HCT116 (cell line): ENCODE measurements at regions not wholly inside any gene's neighbourhood (a gene's known extent, or its start where the extent isn't known, plus 50 kb on each side); places are given as distances from the start of the nearest gene placed in this dataset.

Experiments used
- ATAC-seq: fragments of 200-7000 bp; cut with Tn5 transposase; 2 replicates; pipeline ENCODE4 v1.9.1; 2020; ENCODE audit warnings: mild to moderate bottlenecking, moderate library complexity
- BruUV-seq: library from RNA; stranded (reverse); fragments of 400-500 nt; replicated peaks from 2 replicates; lab custom pipeline; 2021; lab: Mats Ljungman, UMichigan
- CTCF ChIA-PET: fragments of 300-600 bp; sonication (Branson Sonifier 250); formaldehyde crosslinking; loops from one replicate; lab custom pipeline; 2021; ENCODE audit warnings: antibody characterized with exemption; lab: Charles Lee
- POLR2A ChIA-PET: fragments of 300-600, 350-600 bp; sonication (Branson Sonifier 250); formaldehyde crosslinking; loops from one replicate; lab custom pipeline; 2021; ENCODE audit warnings: antibody characterized with exemption; lab: Charles Lee
- RAD21 ChIA-PET, 2 experiments: fragments of 300-600 bp; sonication (Branson Sonifier 250); formaldehyde crosslinking; loops; one replicate each; lab custom pipeline; 2023; ENCODE audit warnings: low total read pairs in 2 of 2; ENCODE audit not compliant: uncharacterized antibody in 2 of 2, unreplicated experiment in 2 of 2, low non-redundant PET in 1 of 2; lab: Charles Lee
- DNase-seq: peaks from one replicate; pipeline ENCODE4 v3.0.0-alpha.2; 2010; ENCODE audit warnings: low read depth, low spot score
- H2AFZ ChIP-seq: fragments of 200-600 bp; shearing (Covaris generic), sonication (generic); 2 replicates; pipeline ENCODE4 v1.6.1; 2017; ENCODE audit warnings: low read depth, mixed run types, mixed read lengths, antibody characterized with exemption, low read length; ENCODE audit not compliant: poor library complexity, severe bottlenecking
- H3K27ac ChIP-seq: 2 replicates; pipeline ENCODE4 v1.5.1; 2012; ENCODE audit warnings: low read depth, low read length
- H3K27me3 ChIP-seq: fragments of 200-600 bp; sonication (generic); 2 replicates; pipeline ENCODE4 v1.6.1; 2016; ENCODE audit warnings: mixed run types, low read length, mixed read lengths; ENCODE audit not compliant: insufficient read depth
- H3K36me3 ChIP-seq, 2 experiments: fragments of 200-500 bp in 1 of 2; fragments of 200-600 bp in 1 of 2; sonication (Bioruptor generic) in 1 of 2; sonication (generic) in 1 of 2; 2 replicates each; pipeline versions ENCODE4 v1.5.1 to v1.6.1; 2014 to 2016; ENCODE audit warnings: low read length in 2 of 2, inconsistent platforms in 1 of 2, mixed read lengths in 1 of 2, mixed run types in 1 of 2; ENCODE audit not compliant: insufficient read depth in 2 of 2, control insufficient read depth in 1 of 2
- H3K4me1 ChIP-seq, 2 experiments: fragments of 200-600 bp in 1 of 2; sonication (generic) in 1 of 2; 2 replicates each; pipeline versions ENCODE4 v1.5.1 to v1.6.1; 2012 to 2017; ENCODE audit warnings: low read length in 2 of 2, inconsistent platforms in 1 of 2, mild to moderate bottlenecking in 1 of 2, mixed read lengths in 1 of 2, mixed run types in 1 of 2, moderate library complexity in 1 of 2; ENCODE audit not compliant: insufficient read depth in 2 of 2, control insufficient read depth in 1 of 2
- H3K4me2 ChIP-seq: fragments of 200-600 bp; sonication (generic); 2 replicates; pipeline ENCODE4 v1.6.1; 2017; ENCODE audit warnings: mixed run types, low read length, mixed read lengths
- H3K4me3 ChIP-seq, 2 experiments: fragments of 200-600 bp in 1 of 2; sonication (generic) in 1 of 2; replicated peaks in 1 of 2; 2 replicates each; pipeline ENCODE4 v1.5.1; 2011 to 2016; ENCODE audit warnings: low read length in 2 of 2, control low read depth in 1 of 2, low read depth in 1 of 2, mild to moderate bottlenecking in 1 of 2, mixed read lengths in 1 of 2, mixed run types in 1 of 2
- H3K79me2 ChIP-seq: fragments of 200-600 bp; sonication (generic); 2 replicates; pipeline ENCODE4 v1.6.1; 2017; ENCODE audit warnings: mild to moderate bottlenecking, mixed run types, low read length, moderate library complexity, mixed read lengths; ENCODE audit not compliant: insufficient read depth
- H3K9ac ChIP-seq: fragments of 200-600 bp; sonication (generic); 2 replicates; pipeline ENCODE4 v1.6.1; 2016; ENCODE audit warnings: low read length, mixed read lengths
- H3K9me2 ChIP-seq: fragments of 200-600 bp; sonication (generic), shearing (Covaris generic); 2 replicates; pipeline ENCODE4 v1.6.1; 2017; ENCODE audit warnings: mixed run types, mild to moderate bottlenecking, moderate library complexity; ENCODE audit not compliant: insufficient read depth
- H3K9me3 ChIP-seq, 2 experiments: fragments of 200-500 bp in 1 of 2; fragments of 200-600 bp in 1 of 2; sonication (Bioruptor generic) in 1 of 2; sonication (generic) in 1 of 2; 2 replicates each; pipeline ENCODE4 v1.6.1; 2014 to 2017; ENCODE audit warnings: low read length in 2 of 2, mixed read lengths in 2 of 2, inconsistent platforms in 1 of 2, low read depth in 1 of 2, mild to moderate bottlenecking in 1 of 2, mixed run types in 1 of 2, moderate library complexity in 1 of 2; ENCODE audit not compliant: control insufficient read depth in 1 of 2, insufficient read depth in 1 of 2
- H4K20me1 ChIP-seq: fragments of 200-600 bp; sonication (generic), shearing (Covaris generic); 2 replicates; pipeline ENCODE4 v1.6.1; 2017; ENCODE audit warnings: mixed run types, mild to moderate bottlenecking, moderate library complexity; ENCODE audit not compliant: insufficient read depth
- EGR1 ChIP-seq: IDR thresholded peaks from 2 replicates; pipeline ENCODE4 v1.6.1; 2012; ENCODE audit warnings: low read depth
- EZH2 ChIP-seq: fragments of 200-600 bp; sonication (generic); IDR thresholded peaks from 2 replicates; pipeline ENCODE4 v1.6.1; 2017; ENCODE audit warnings: antibody characterized with exemption, mixed run types
- EZH2phosphoT487 ChIP-seq: fragments of 200-600 bp; IDR thresholded peaks from 2 replicates; pipeline ENCODE4 v1.6.1; 2018; ENCODE audit warnings: antibody characterized with exemption, borderline replicate concordance
- POLR2AphosphoS5 ChIP-seq: IDR thresholded peaks from 2 replicates; pipeline ENCODE4 v1.6.1; 2011; ENCODE audit warnings: mild to moderate bottlenecking, low read depth, low read length, moderate library complexity
- RAD21 ChIP-seq: IDR thresholded peaks from 2 replicates; pipeline ENCODE4 v1.6.1; 2012; ENCODE audit warnings: low read depth, mild to moderate bottlenecking
- SIN3A ChIP-seq: IDR thresholded peaks from 2 replicates; pipeline ENCODE4 v1.6.1; 2012; ENCODE audit warnings: low read depth
- SRF ChIP-seq: IDR thresholded peaks from 2 replicates; pipeline ENCODE4 v1.6.1; 2012; ENCODE audit warnings: low read depth
- intact Hi-C: fragments of 100-400 bp; cut with micrococcal nuclease; formaldehyde crosslinking; loops from 2 replicates; pipeline ENCODE4 v1.10.0; 2022
- TF ChIP-seq, protein P1 (sequence below): IDR thresholded peaks from 2 replicates; pipeline ENCODE4 v1.6.1; 2012
- TF ChIP-seq, protein P2 (sequence below), 3 experiments: fragments of 200-600 bp in 1 of 3; sonication (generic) in 1 of 3; IDR thresholded peaks in 2 of 3; conservative IDR thresholded peaks in 1 of 3; 2 replicates each; pipeline ENCODE4 v1.5.1; 2012 to 2017; ENCODE audit warnings: low read depth in 2 of 3, low read length in 2 of 3, antibody characterized with exemption in 1 of 3, borderline replicate concordance in 1 of 3, control low read depth in 1 of 3, mild to moderate bottlenecking in 1 of 3, mixed read lengths in 1 of 3, mixed run types in 1 of 3, moderate library complexity in 1 of 3; ENCODE audit not compliant: insufficient read depth in 1 of 3
- TF ChIP-seq, protein P3 (sequence below): IDR thresholded peaks from 2 replicates; pipeline ENCODE4 v1.6.1; 2012
- TF ChIP-seq, protein P4 (sequence below): IDR thresholded peaks from 2 replicates; pipeline ENCODE4 v1.6.1; 2012; ENCODE audit warnings: low read depth

DNA sequence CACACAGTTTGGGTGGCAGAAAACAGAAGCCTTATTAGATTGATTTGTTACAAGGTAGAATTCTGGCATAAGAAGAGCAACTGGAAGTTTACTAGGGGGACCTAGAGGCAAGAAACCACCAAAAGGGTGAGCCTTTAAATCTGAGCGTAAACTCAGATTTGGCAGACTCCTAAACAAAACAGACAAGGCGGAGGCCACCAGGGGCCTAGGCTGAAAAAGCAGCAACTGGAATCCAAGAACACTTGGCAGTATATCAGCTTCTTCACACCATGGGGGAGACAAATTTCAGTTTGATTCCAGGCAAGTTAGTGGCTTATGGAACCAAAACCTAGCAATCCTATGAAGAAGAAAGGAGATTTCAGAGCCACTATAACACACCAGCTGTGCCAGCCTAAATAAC is 220.0 kb downstream of the C3orf38 start:
- intact Hi-C loops, result no loop called here

More for the DNA sequence above, 220.0 kb downstream of the C3orf38 start:
- Histone ChIP-seq H3K4me1 (no peaks in the 10 kb centered on the region), H3K27ac (no peak overlapping the region), H2AFZ (no peak overlapping the region), H3K9me2 (no peaks in the 10 kb centered on the region), H3K27me3 (no peaks in the 10 kb centered on the region), H3K9me3 (peaks cover 2 to 9% of the 10 kb centered on the region in 2 experiments; a peak in 2 of 4 replicates), H4K20me1 (no peaks in the 10 kb centered on the region), H3K4me3 (no peak overlapping the region), H3K4me2 (no peak overlapping the region), H3K9ac (no peak overlapping the region), H3K79me2 (no peaks in the 10 kb centered on the region), H3K36me3 (no peaks in the 10 kb centered on the region)
- BruUV-seq, result no TSS peak
- ATAC-seq (no peak), DNase-seq (no peak)
- ChIA-PET POLR2A (no interaction called here), CTCF (no interaction called here), RAD21 (no interaction called here)
- TF ChIP-seq, protein P1, sequence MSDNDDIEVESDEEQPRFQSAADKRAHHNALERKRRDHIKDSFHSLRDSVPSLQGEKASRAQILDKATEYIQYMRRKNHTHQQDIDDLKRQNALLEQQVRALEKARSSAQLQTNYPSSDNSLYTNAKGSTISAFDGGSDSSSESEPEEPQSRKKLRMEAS, result no peak
- TF ChIP-seq EZH2 (no peak), EZH2phosphoT487 (no peak), EGR1 (no peak), SIN3A (no peak), SRF (no peak), RAD21 (no peak), POLR2AphosphoS5 (no peak)
- TF ChIP-seq, protein P2, sequence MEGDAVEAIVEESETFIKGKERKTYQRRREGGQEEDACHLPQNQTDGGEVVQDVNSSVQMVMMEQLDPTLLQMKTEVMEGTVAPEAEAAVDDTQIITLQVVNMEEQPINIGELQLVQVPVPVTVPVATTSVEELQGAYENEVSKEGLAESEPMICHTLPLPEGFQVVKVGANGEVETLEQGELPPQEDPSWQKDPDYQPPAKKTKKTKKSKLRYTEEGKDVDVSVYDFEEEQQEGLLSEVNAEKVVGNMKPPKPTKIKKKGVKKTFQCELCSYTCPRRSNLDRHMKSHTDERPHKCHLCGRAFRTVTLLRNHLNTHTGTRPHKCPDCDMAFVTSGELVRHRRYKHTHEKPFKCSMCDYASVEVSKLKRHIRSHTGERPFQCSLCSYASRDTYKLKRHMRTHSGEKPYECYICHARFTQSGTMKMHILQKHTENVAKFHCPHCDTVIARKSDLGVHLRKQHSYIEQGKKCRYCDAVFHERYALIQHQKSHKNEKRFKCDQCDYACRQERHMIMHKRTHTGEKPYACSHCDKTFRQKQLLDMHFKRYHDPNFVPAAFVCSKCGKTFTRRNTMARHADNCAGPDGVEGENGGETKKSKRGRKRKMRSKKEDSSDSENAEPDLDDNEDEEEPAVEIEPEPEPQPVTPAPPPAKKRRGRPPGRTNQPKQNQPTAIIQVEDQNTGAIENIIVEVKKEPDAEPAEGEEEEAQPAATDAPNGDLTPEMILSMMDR (IDR thresholded peaks at IDR 0.05 in 2 of 3, conservative IDR thresholded peaks at IDR 0.05 in 1 of 3; ENCODE audit: borderline replicate concordance in 1 of 3, insufficient read depth in 1 of 3, low read depth in 2 of 3, low read length in 2 of 3), result no peak
- TF ChIP-seq, protein P3, sequence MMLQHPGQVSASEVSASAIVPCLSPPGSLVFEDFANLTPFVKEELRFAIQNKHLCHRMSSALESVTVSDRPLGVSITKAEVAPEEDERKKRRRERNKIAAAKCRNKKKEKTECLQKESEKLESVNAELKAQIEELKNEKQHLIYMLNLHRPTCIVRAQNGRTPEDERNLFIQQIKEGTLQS, result no peak
- TF ChIP-seq, protein P4, sequence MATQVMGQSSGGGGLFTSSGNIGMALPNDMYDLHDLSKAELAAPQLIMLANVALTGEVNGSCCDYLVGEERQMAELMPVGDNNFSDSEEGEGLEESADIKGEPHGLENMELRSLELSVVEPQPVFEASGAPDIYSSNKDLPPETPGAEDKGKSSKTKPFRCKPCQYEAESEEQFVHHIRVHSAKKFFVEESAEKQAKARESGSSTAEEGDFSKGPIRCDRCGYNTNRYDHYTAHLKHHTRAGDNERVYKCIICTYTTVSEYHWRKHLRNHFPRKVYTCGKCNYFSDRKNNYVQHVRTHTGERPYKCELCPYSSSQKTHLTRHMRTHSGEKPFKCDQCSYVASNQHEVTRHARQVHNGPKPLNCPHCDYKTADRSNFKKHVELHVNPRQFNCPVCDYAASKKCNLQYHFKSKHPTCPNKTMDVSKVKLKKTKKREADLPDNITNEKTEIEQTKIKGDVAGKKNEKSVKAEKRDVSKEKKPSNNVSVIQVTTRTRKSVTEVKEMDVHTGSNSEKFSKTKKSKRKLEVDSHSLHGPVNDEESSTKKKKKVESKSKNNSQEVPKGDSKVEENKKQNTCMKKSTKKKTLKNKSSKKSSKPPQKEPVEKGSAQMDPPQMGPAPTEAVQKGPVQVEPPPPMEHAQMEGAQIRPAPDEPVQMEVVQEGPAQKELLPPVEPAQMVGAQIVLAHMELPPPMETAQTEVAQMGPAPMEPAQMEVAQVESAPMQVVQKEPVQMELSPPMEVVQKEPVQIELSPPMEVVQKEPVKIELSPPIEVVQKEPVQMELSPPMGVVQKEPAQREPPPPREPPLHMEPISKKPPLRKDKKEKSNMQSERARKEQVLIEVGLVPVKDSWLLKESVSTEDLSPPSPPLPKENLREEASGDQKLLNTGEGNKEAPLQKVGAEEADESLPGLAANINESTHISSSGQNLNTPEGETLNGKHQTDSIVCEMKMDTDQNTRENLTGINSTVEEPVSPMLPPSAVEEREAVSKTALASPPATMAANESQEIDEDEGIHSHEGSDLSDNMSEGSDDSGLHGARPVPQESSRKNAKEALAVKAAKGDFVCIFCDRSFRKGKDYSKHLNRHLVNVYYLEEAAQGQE, result no peak
